ENCODE measurements at regions not wholly inside any gene's neighbourhood (a gene's known extent, or its start where the extent isn't known, plus 50 kb on each side); places are given as distances from the start of the nearest gene placed in this dataset.

GRCh38 chr5:135107986-135108385, 74.0 kb upstream of the PITX1 start:
- H4K91ac ChIP-seq (ENCODE audit: insufficient read length, low read depth, low read length), result no peak overlapping the region
- no peaks in the 10 kb centered on the region for H3K4me1 ChIP-seq (ENCODE audit: insufficient read depth, low read length)
- no CpG with 5 or more reads among the region's 3 CpGs for WGBS (ENCODE audit: extremely low coverage, insufficient read length, low lambda C conversion rate)
- H3K56ac ChIP-seq (ENCODE audit: insufficient read length, low read depth, low read length), result no peak overlapping the region
- Mint-ChIP-seq H3K36me3 (ENCODE audit: insufficient read depth in 1 of 3, low read depth in 3 of 3) (no peaks in the 10 kb centered on the region; a peak in 1 of 7 replicates), H3K27ac (no peak overlapping the region), H3K27me3 (ENCODE audit: low read depth) (peaks cover 36% of the 10 kb centered on the region), H3K4me1 (peaks cover 0 to 5% of the 10 kb centered on the region in 2 experiments; a peak in 1 of 4 replicates), H3K4me3 (no peak overlapping the region), H3K9me3 (peaks cover 0 to 2% of the 10 kb centered on the region in 2 experiments; a peak in 1 of 5 replicates)
- H2BK20ac ChIP-seq (ENCODE audit: low read depth, low read length, poor library complexity, severe bottlenecking), result no peak overlapping the region
- H3K79me2 ChIP-seq (ENCODE audit: insufficient read depth, low read length), result no peaks in the 10 kb centered on the region
- H3K4me2 ChIP-seq (ENCODE audit: insufficient read depth, insufficient read length, low read length), result no peak overlapping the region
- no peak overlapping the region for H2AFZ ChIP-seq (ENCODE audit: low read length)
- H3K18ac ChIP-seq (ENCODE audit: insufficient read length, low read depth, low read length), result no peak overlapping the region
- H3K27me3 ChIP-seq (ENCODE audit: insufficient read depth, low read length), result no peaks in the 10 kb centered on the region
- no peak overlapping the region for H3K27ac ChIP-seq (ENCODE audit: insufficient read length, low read depth, low read length)
- no peak overlapping the region for H2BK120ac ChIP-seq (ENCODE audit: low read depth, low read length, poor library complexity, severe bottlenecking)
- DNase-seq, result no peak
- no peak overlapping the region for H3K23ac ChIP-seq (ENCODE audit: insufficient read length, low read depth, low read length)
- no peaks in the 10 kb centered on the region for H3K23me2 ChIP-seq (ENCODE audit: insufficient read length, low read depth, low read length, poor library complexity, severe bottlenecking)
- H4K5ac ChIP-seq (ENCODE audit: insufficient read length, low read depth, low read length), result no peak overlapping the region
- H3K9ac ChIP-seq (ENCODE audit: extremely low read depth, insufficient read length, low read length), result no peak overlapping the region
- no peak overlapping the region for H3T11ph ChIP-seq (ENCODE audit: low read length)
- no peaks in the 10 kb centered on the region for H4K20me1 ChIP-seq (ENCODE audit: control insufficient read depth, insufficient read depth, insufficient read length)
- H3K79me1 ChIP-seq (ENCODE audit: insufficient read depth, low read depth, low read length, poor library complexity, severe bottlenecking), result no peaks in the 10 kb centered on the region
- no peak overlapping the region for H3K4ac ChIP-seq (ENCODE audit: low read depth, low read length)
- no peak overlapping the region; the same call in 1 of the 2 replicates for H3K14ac ChIP-seq (ENCODE audit: insufficient read depth, low read length)
- H3K9me3 ChIP-seq (ENCODE audit: control insufficient read depth, low read depth, low read length), result no peaks in the 10 kb centered on the region
- H2BK15ac ChIP-seq (ENCODE audit: low read depth, low read length), result no peak overlapping the region
- no peak overlapping the region for H2AK5ac ChIP-seq (ENCODE audit: insufficient read length, low read length)
- TF ChIP-seq, protein P1, sequence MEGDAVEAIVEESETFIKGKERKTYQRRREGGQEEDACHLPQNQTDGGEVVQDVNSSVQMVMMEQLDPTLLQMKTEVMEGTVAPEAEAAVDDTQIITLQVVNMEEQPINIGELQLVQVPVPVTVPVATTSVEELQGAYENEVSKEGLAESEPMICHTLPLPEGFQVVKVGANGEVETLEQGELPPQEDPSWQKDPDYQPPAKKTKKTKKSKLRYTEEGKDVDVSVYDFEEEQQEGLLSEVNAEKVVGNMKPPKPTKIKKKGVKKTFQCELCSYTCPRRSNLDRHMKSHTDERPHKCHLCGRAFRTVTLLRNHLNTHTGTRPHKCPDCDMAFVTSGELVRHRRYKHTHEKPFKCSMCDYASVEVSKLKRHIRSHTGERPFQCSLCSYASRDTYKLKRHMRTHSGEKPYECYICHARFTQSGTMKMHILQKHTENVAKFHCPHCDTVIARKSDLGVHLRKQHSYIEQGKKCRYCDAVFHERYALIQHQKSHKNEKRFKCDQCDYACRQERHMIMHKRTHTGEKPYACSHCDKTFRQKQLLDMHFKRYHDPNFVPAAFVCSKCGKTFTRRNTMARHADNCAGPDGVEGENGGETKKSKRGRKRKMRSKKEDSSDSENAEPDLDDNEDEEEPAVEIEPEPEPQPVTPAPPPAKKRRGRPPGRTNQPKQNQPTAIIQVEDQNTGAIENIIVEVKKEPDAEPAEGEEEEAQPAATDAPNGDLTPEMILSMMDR (conservative IDR thresholded peaks at IDR 0.05), result no peak
- H2BK12ac ChIP-seq (ENCODE audit: insufficient read length, low read depth, low read length), result no peak overlapping the region
- no peak overlapping the region for H2BK5ac ChIP-seq (ENCODE audit: insufficient read length, low read length)
- no peak overlapping the region for H4K8ac ChIP-seq (replicated peaks; ENCODE audit: insufficient read length, low read depth, low read length)
